Astrocyte (in vitro differentiated cells and primary cell): ENCODE measurements at regions not wholly inside any gene's neighbourhood (a gene's known extent, or its start where the extent isn't known, plus 50 kb on each side); places are given as distances from the start of the nearest gene placed in this dataset.

Experiments
- DNase-seq: peaks from one replicate; pipeline ENCODE4 v3.0.0-alpha.2; 2010; ENCODE audit warnings: low read depth
- FAIRE-seq: peaks from 2 replicates; lab custom pipeline; 2011; peaks lifted over from hg19 to GRCh38; lab: Jason Lieb, UNC
- H2AFZ ChIP-seq: 2 replicates; pipeline ENCODE4 v1.6.0; 2012; ENCODE audit warnings: low read depth, low read length, inconsistent platforms
- H3K27ac ChIP-seq: 2 replicates; pipeline ENCODE4 v1.5.1; 2011; ENCODE audit warnings: low read depth, low read length, inconsistent platforms
- H3K27me3 ChIP-seq: 2 replicates; pipeline ENCODE4 v1.6.0; 2011; ENCODE audit warnings: low read length, inconsistent platforms; ENCODE audit not compliant: insufficient read depth
- H3K36me3 ChIP-seq: 2 replicates; pipeline ENCODE4 v1.5.1; 2011; ENCODE audit warnings: low read length, inconsistent platforms; ENCODE audit not compliant: insufficient read depth
- H3K4me1 ChIP-seq: 2 replicates; pipeline ENCODE4 v1.5.1; 2011; ENCODE audit warnings: low read length, inconsistent platforms; ENCODE audit not compliant: insufficient read depth
- H3K4me2 ChIP-seq: 2 replicates; pipeline ENCODE4 v1.6.0; 2012; ENCODE audit warnings: low read length, inconsistent platforms
- H3K4me3 ChIP-seq: 2 replicates; pipeline ENCODE4 v1.5.1; 2011; ENCODE audit warnings: low read depth, mild to moderate bottlenecking, low read length, inconsistent platforms; ENCODE audit not compliant: insufficient read depth
- H3K79me2 ChIP-seq: 2 replicates; pipeline ENCODE4 v1.6.0; 2012; ENCODE audit warnings: mild to moderate bottlenecking, low read length, inconsistent platforms; ENCODE audit not compliant: insufficient read depth
- H3K9ac ChIP-seq: 2 replicates; pipeline ENCODE4 v1.6.0; 2012; ENCODE audit warnings: mild to moderate bottlenecking, low read length, inconsistent platforms
- H3K9me3 ChIP-seq: 2 replicates; pipeline ENCODE4 v1.5.1; 2012; ENCODE audit warnings: low read depth, mild to moderate bottlenecking, low read length, inconsistent platforms; ENCODE audit not compliant: insufficient read depth
- H4K20me1 ChIP-seq: 2 replicates; pipeline ENCODE4 v1.6.0; 2012; ENCODE audit warnings: low read length, inconsistent platforms; ENCODE audit not compliant: insufficient read depth
- H3K27ac Mint-ChIP-seq: one replicate; pipeline ENCODE4 v1.8.0; 2021; ENCODE audit warnings: mild to moderate bottlenecking, mixed read lengths; ENCODE audit not compliant: unreplicated experiment
- H3K27me3 Mint-ChIP-seq: one replicate; pipeline ENCODE4 v1.8.0; 2021; ENCODE audit warnings: low read depth, mixed read lengths; ENCODE audit not compliant: unreplicated experiment
- H3K36me3 Mint-ChIP-seq: one replicate; pipeline ENCODE4 v1.8.0; 2021; ENCODE audit warnings: low read depth, mixed read lengths; ENCODE audit not compliant: unreplicated experiment
- H3K4me1 Mint-ChIP-seq: one replicate; pipeline ENCODE4 v1.8.0; 2021; ENCODE audit warnings: low read depth, mixed read lengths; ENCODE audit not compliant: unreplicated experiment
- H3K4me3 Mint-ChIP-seq: one replicate; pipeline ENCODE4 v1.8.0; 2021; ENCODE audit warnings: mild to moderate bottlenecking, moderate library complexity, mixed read lengths; ENCODE audit not compliant: unreplicated experiment
- H3K9me3 Mint-ChIP-seq: one replicate; pipeline ENCODE4 v1.8.0; 2021; ENCODE audit warnings: mild to moderate bottlenecking, mixed read lengths; ENCODE audit not compliant: unreplicated experiment
- CTCF ChIP-seq: IDR thresholded peaks from 2 replicates; pipeline ENCODE4 v1.5.1; 2011; ENCODE audit warnings: low read depth, mild to moderate bottlenecking, inconsistent platforms, low read length, moderate library complexity; ENCODE audit not compliant: insufficient read depth
- EZH2 ChIP-seq: IDR thresholded peaks from 2 replicates; pipeline ENCODE4 v1.6.1; 2012; ENCODE audit warnings: mild to moderate bottlenecking, low read length, inconsistent platforms; ENCODE audit not compliant: insufficient read depth

DNA sequence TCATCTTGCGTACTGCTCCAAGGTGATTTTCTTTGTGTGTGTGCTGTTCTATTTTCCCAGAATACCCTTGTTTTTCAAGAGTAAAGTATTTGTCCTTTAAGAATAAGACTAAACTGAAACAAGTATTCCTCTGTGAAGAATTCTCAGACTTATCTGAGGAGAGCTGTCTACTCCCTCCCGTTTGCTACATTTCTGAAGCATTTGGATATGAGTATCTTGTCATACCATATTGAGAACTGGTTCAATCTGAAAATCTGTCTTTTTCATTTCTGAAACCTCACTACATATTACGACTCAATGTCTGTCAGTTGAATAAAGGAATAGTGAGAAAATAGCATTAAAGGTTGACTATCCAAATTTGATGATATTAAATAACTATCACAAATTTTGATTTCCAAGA is 159.4 kb downstream of the PMAIP1 start:
- peaks cover under 1% of the 10 kb centered on the region for H3K4me1 Mint-ChIP-seq
- H3K27me3 Mint-ChIP-seq, result no peaks in the 10 kb centered on the region
- H3K36me3 Mint-ChIP-seq, result no peaks in the 10 kb centered on the region
- Histone ChIP-seq H4K20me1 (no peaks in the 10 kb centered on the region), H3K9me3 (no peaks in the 10 kb centered on the region), H3K36me3 (no peaks in the 10 kb centered on the region), H3K79me2 (no peaks in the 10 kb centered on the region), H3K9ac (no peak overlapping the region), H3K27me3 (no peaks in the 10 kb centered on the region), H3K4me1 (peaks cover under 1% of the 10 kb centered on the region), H2AFZ (no peak overlapping the region), H3K4me2 (no peak overlapping the region), H3K4me3 (no peak overlapping the region), H3K27ac (no peak overlapping the region)
- no peak for TF ChIP-seq CTCF
- TF ChIP-seq EZH2, result no peak
- DNase-seq (no peak), FAIRE-seq (no peak)
- peaks cover 3% of the 10 kb centered on the region for H3K9me3 Mint-ChIP-seq
- no peak overlapping the region for H3K27ac Mint-ChIP-seq
- no peak overlapping the region for H3K4me3 Mint-ChIP-seq

DNA sequence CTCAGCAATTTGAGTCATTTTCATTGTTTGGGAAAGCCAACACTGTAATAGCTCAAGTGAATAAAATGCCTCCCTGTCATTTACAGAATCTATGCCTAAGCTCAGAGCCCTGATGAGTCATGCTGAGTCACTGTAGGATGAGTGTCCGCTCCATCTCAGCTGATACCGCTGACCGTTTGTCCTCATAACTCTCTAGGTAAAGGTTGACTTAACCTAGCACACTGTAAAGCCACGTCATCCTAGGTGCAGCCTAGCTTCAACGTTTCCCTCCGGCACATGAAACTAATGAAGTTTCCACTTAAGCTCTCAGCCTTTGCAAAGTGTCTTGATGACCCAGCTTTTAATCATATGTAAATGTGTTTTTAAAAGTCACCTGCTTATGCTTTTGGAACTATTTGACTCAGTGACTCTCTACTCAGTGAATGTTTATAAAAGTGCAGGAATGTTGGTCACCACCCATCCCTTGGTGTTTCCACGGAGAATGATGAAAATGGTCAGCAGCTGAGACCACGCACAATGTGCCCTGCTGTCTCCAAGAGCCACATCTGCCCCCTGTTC is 154.0 kb downstream of the PMAIP1 start:
- Histone ChIP-seq H3K79me2 (no peaks in the 10 kb centered on the region), H3K27me3 (no peaks in the 10 kb centered on the region), H3K9ac (peak overlapping the region; percentile 18), H4K20me1 (no peaks in the 10 kb centered on the region), H3K4me1 (peaks cover 15% of the 10 kb centered on the region), H3K4me2 (peak overlapping the region; percentile 67), H3K4me3 (no peak overlapping the region), H3K9me3 (no peaks in the 10 kb centered on the region), H2AFZ (peak overlapping the region; percentile 11), H3K36me3 (no peaks in the 10 kb centered on the region), H3K27ac (peak overlapping the region; percentile 30)
- H3K4me1 Mint-ChIP-seq, result peaks cover 13% of the 10 kb centered on the region
- no peaks in the 10 kb centered on the region for H3K27me3 Mint-ChIP-seq
- FAIRE-seq (peak; percentile 100), DNase-seq (peak; percentile 97)
- TF ChIP-seq CTCF (no peak), EZH2 (no peak)
- peak overlapping the region; percentile 78 for H3K27ac Mint-ChIP-seq
- no peaks in the 10 kb centered on the region for H3K9me3 Mint-ChIP-seq
- H3K36me3 Mint-ChIP-seq, result no peaks in the 10 kb centered on the region
- peak overlapping the region; percentile 66 for H3K4me3 Mint-ChIP-seq

- peaks cover 13% of the 10 kb centered on the region for H3K4me1 Mint-ChIP-seq
- no peaks in the 10 kb centered on the region for H3K36me3 Mint-ChIP-seq
- H4K20me1 ChIP-seq, result no peaks in the 10 kb centered on the region
- no peak overlapping the region for H3K27ac Mint-ChIP-seq
- H3K4me2 ChIP-seq, result no peak overlapping the region
- H2AFZ ChIP-seq, result no peak overlapping the region
- no peaks in the 10 kb centered on the region for H3K9me3 Mint-ChIP-seq
- FAIRE-seq (no peak), DNase-seq (no peak)
- H3K36me3 ChIP-seq, result no peaks in the 10 kb centered on the region
- no peak overlapping the region for H3K27ac ChIP-seq
- H3K4me1 ChIP-seq, result peaks cover 15% of the 10 kb centered on the region
- no peaks in the 10 kb centered on the region for H3K9me3 ChIP-seq
- H3K27me3 ChIP-seq, result no peaks in the 10 kb centered on the region
- no peaks in the 10 kb centered on the region for H3K27me3 Mint-ChIP-seq
- no peaks in the 10 kb centered on the region for H3K79me2 ChIP-seq
- no peak overlapping the region for H3K9ac ChIP-seq
- no peak for TF ChIP-seq EZH2
- TF ChIP-seq CTCF, result no peak
- H3K4me3 ChIP-seq, result no peak overlapping the region
- H3K4me3 Mint-ChIP-seq, result no peak overlapping the region
Measured at GRCh38 chr18:60050821-60051220, 151.0 kb downstream of the PMAIP1 start.
